ENCODE measurements at regions not wholly inside any gene's neighbourhood (a gene's known extent, or its start where the extent isn't known, plus 50 kb on each side); places are given as distances from the start of the nearest gene placed in this dataset.
A peak's percentile ranks its signal among the peaks of the same experiment; 100 is the strongest.
"Not testable (repeated sequence)": the region's sequence is repeated elsewhere in the genome, so short reads cannot be mapped to it uniquely, and the experiment has no call there.

- intact Hi-C loops (cut with DNase I; ENCODE audit: low total_unique reads): no loop called here
- TF ChIP-seq CTCF (IDR thresholded peaks at IDR 0.05) (no peak), POLR2AphosphoS5 (IDR thresholded peaks at IDR 0.05) (no peak), EP300 (IDR thresholded peaks at IDR 0.05) (no peak)
Measured at GRCh38 chr12:126935435-126935834, 1331.5 kb upstream of the TMEM132C start.

GRCh38 chr12:126936181-126936851 lies 1330.7 kb upstream of the TMEM132C start:
- peaks cover 0 to 6% (median 0%) of the 10 kb centered on the region in 4 donors for H3K4me1 ChIP-seq
- no peaks in the 10 kb centered on the region for H3K27me3 ChIP-seq
- intact Hi-C loops (cut with DNase I; ENCODE audit: low total_unique reads): no loop called here
- H3K4me3 ChIP-seq: no peak overlapping the region
- H3K27ac ChIP-seq: no peak overlapping the region
- H3K36me3 ChIP-seq: no peaks in the 10 kb centered on the region
- WGBS, 5 donors: 52 to 75% (median 68%) methylated on average over 9 to 11 of the region's 11 CpGs
- peak in 1 of 2 donors; percentile 21 for DNase-seq
- H3K9me3 ChIP-seq: peaks cover 0 to 3% (median under 1%) of the 10 kb centered on the region in 4 donors
- TF ChIP-seq EP300 (IDR thresholded peaks at IDR 0.05) (no peak), POLR2AphosphoS5 (IDR thresholded peaks at IDR 0.05) (no peak)

More at GRCh38 chr12:126935435-126935834, 1331.5 kb upstream of the TMEM132C start:
- Histone ChIP-seq H3K4me3 (no peak overlapping the region), H3K9me3 (no peaks in the 10 kb centered on the region), H3K4me1 (peaks cover 0 to 6% (median 0%) of the 10 kb centered on the region in 4 donors), H3K36me3 (no peaks in the 10 kb centered on the region), H3K27ac (no peak overlapping the region), H3K27me3 (no peaks in the 10 kb centered on the region)
- DNase-seq: no peak
- WGBS, 5 donors: 71 to 88% (median 81%) methylated on average over 4 of the region's 4 CpGs

GRCh38 chr12:126937431-126937830 lies 1329.5 kb upstream of the TMEM132C start:
- Histone ChIP-seq H3K4me1 (peaks cover 0 to 6% (median 0%) of the 10 kb centered on the region in 4 donors), H3K27ac (no peak overlapping the region), H3K9me3 (peaks cover 0 to 8% (median 3%) of the 10 kb centered on the region in 4 donors), H3K27me3 (no peaks in the 10 kb centered on the region), H3K36me3 (no peaks in the 10 kb centered on the region), H3K4me3 (no peak overlapping the region)
- 31 to 86% (median 79%) methylated on average over 1 of the region's 1 CpG for WGBS, 5 donors
- TF ChIP-seq CTCF (IDR thresholded peaks at IDR 0.05): no peak
- TF ChIP-seq POLR2AphosphoS5 (IDR thresholded peaks at IDR 0.05): no peak
- no peak for TF ChIP-seq POLR2A (IDR thresholded peaks at IDR 0.05)
- no peak for DNase-seq
- intact Hi-C loops (cut with DNase I; ENCODE audit: low total_unique reads): no loop called here

- H3K4me3 ChIP-seq: no peak overlapping the region
- WGBS, 5 donors: 67 to 78% (median 72%) methylated on average over 6 of the region's 6 CpGs
- no peak overlapping the region for H3K27ac ChIP-seq
- H3K36me3 ChIP-seq: no peaks in the 10 kb centered on the region
- no peaks in the 10 kb centered on the region for H3K27me3 ChIP-seq
- DNase-seq: no peak
- intact Hi-C loops (cut with DNase I; ENCODE audit: low total_unique reads): no loop called here
- TF ChIP-seq EP300 (IDR thresholded peaks at IDR 0.05): no peak
- TF ChIP-seq POLR2A (IDR thresholded peaks at IDR 0.05): no peak
- no peak for TF ChIP-seq POLR2AphosphoS5 (IDR thresholded peaks at IDR 0.05)
- no peak for TF ChIP-seq CTCF (IDR thresholded peaks at IDR 0.05)
- peaks cover 0 to 12% (median 3%) of the 10 kb centered on the region in 4 donors for H3K9me3 ChIP-seq
- no peaks in the 10 kb centered on the region for H3K4me1 ChIP-seq
Measured at GRCh38 chr12:126944684-126945083, 1322.3 kb upstream of the TMEM132C start.

- H3K36me3 ChIP-seq; H3K27ac ChIP-seq; H3K27me3 ChIP-seq; DNase-seq; H3K9me3 ChIP-seq; intact Hi-C loops (cut with DNase I; ENCODE audit: low total_unique reads); H3K4me3 ChIP-seq; H3K4me1 ChIP-seq: not testable (repeated sequence)
- WGBS, 5 donors: 72 to 88% (median 82%) methylated on average over 5 to 7 of the region's 7 CpGs
Measured at GRCh38 chr12:126946958-126947357, 1320.0 kb upstream of the TMEM132C start.

All from stomach (tissue), 8 donors.